Posterior vena cava (tissue), 2 donors: ENCODE measurements at regions not wholly inside any gene's neighbourhood (a gene's known extent, or its start where the extent isn't known, plus 50 kb on each side); places are given as distances from the start of the nearest gene placed in this dataset.

ENCODE experiments used
- DNase-seq: peaks from one replicate; pipeline ENCODE4 v3.0.0-alpha.2; 2020; ENCODE audit warnings: low spot score
- intact Hi-C, 2 donors: fragments of 100-400 bp; cut with DNase I; formaldehyde crosslinking; loops; one replicate each; pipeline versions ENCODE4 v1.14.1 to v1.14.2; 2022 to 2023
- donor health status: DM: yes; HTN: yes; CAD: no.
- donor health status: DM: yes; HTN: yes; CAD: no.

DNA sequence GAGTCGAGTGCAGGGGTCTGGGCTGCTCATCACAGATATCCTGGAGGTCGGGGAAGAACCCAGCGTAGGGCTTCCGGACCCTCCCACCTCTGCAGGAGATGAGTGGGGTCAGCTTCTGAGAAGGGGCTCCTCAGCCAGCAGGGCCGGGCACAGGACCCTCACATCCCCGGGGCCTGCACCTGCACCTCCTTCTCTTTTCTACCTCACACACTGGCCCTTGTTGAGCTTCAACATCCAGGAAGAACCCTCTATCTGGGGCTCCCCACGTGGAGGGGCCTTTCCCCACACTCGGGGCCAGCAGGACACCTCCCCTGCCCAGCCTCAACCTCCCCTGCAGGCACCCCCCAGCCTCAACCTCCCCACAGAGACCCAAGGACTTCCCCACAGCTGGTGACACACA, 299.4 kb downstream of the CTTN start:
- DNase-seq = no peak
- intact Hi-C loops = no loop called here

DNA sequence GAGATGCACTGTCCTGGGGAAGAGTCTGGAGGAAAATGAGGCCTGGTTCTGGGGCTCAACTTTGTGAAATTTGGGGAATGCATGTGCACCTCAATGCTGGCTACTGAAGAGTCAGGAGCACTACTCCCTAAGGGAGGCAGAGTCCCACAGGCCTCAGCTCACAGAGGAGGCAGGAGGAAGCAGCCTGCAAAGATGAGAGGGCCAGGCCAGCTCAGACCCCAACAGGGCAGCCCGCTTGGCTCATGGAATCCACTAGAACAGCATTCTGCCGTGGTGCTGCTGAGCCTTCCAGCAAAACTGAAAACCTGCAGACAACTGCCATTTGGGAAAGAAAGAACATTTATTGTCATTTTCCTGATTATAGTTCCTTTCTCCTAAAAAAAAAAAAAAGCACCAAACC, 300.5 kb downstream of the CTTN start:
- no peak for DNase-seq
- intact Hi-C loops = no loop called here

DNA sequence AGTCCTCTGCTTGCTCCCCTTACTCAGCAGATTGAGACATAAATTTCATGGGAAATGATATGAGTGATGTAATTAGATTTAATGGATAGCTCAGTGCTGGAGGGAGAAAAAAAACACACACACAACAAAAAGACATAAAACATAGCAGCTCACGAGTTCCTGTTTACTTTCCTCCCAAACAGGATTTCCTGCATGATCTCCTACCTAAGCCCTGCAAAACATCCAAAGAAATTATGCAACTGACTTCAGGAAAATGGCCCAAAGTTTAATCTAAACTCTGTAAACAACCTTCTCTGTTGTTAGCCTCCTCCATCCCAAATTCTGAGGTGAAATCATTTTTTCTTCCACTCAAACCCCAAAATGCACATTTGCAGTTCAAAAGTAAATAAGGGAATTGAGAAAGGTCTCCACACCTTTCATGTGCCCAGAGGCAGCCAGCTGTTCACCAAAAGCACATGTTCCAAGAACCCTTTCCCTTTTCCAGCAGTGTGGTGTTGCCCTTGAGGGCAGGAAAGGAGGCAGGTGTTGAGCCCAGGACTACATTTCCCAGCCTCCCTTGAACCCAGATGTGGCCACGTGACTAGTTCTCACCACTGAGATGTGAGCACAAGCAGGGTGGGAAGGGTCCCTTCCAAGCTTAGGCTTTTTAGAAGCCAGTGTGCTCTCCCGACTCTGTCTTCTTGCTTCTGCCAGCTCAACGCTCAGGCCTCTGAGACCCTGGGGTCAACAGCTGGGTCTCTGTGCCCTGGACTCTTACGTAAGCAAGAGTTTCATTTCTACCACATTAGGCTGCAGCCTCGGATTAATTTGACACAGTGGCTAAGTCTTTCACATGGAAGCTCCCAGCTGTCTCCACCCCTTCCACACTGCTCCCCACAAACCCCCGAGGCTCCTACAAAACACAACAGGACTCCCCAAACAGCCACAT, 301.2 kb downstream of the CTTN start:
- intact Hi-C loops = no loop called here
- no peak for DNase-seq

DNA sequence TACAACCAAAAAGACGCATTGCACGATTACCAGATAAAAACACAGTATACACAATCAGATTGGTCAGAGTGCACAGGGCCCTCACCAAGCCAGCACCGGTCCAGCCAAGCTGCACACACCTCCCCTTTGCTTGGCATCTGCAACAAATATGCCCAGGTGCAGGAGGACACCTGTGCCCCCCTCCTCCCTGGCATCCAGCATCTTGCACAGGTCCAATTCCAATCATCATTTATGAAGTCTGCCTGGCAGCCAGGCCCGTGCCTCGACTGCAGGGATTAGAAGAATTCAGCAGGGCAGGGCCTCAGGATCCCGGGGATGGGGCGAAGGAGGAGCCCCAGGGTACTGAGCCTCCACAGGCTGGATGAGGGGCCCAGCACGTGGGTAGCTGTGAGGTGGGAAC, 302.1 kb downstream of the CTTN start:
- intact Hi-C loops = no loop called here
- peak; percentile 43 for DNase-seq

DNA sequence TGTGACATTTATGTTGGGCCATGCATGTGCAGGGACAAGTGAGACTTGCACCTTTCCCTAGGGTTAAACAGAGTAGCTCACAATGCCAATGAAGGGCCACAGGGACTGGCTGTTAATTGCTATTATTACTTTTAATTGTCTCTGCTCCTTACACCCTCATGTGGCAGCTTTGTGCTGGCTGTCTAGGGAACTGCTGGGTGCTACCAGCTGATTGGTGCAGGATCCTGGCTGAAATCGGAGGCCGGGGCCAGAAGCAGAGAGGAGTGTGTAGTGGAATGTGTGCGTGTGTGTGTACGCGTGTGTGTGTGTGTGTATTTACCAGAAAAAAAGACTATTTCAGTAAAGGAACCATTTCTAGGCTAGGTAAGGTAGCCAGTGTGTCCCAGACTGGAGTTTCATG, 302.5 kb downstream of the CTTN start:
- no peak for DNase-seq
- intact Hi-C loops = no loop called here

DNA sequence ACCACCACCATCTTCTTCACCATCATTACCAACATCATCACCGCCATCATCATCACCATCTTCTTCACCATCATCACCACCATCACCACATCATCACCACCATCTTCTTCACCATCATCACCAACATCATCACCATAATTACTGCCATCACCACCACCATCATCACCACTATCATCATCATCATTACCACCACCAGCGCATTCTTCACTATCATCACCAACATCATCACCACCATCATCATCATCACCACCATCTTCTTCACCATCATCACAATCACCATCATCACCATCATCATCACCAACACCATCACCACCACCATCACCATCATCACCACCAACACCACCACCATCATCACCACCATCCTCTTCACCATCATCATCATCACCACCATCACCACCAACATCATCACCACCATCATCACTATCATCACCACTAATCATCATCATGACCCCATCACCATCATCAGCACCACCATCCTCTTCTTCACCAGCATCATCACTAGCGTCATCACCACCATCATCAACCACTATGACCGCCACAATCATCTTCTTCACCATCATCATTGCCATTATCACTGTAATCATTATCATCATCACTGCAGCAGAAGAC, 303.8 kb downstream of the CTTN start:
- no peak for DNase-seq
- intact Hi-C loops = no loop called here

DNA sequence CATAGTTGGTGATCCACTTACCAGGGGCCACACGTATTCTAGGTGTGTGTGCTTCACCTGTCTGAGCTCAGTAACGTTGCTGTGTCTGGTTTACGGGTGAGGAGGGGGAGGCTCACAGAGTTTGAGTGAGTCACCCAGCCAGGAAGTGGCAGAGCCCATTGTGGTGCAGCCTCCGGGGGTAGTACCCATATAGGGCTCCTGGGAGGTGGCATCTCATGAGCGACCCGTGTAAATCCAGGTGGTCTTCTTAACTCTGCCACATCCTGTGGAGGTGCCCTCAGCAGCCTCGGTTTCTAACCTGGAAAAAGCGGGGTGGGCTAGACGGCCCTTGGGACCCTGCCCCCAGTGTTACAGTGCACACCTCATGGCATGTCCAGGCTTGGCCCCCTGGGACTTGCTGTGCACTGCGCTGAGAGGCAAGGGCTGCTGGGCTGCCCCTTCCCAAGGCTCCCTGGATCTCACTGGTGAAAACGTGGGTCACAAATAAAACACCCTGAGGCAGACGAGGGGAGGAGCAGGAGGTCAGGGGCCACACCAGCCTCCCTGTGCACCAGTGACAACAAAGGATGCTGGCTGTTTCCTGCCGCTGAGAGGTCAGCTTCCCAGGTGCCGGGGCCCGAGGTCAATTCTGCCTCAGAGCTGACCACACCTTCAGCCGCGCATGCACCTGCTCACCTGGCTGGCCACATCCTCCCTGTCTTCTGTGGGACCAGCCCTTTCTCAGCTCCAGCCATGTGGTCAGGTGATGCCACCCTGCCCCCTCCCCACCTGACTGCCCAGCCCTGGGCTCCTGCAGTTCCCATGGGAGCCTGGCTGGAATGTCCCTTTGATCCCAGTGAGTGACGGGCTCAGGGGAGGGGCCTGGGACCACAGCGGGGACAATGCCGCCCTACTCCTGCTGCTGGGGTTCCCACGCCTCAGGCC, 305.1 kb downstream of the CTTN start:
- intact Hi-C loops = no loop called here
- DNase-seq = peak; percentile 66

DNA sequence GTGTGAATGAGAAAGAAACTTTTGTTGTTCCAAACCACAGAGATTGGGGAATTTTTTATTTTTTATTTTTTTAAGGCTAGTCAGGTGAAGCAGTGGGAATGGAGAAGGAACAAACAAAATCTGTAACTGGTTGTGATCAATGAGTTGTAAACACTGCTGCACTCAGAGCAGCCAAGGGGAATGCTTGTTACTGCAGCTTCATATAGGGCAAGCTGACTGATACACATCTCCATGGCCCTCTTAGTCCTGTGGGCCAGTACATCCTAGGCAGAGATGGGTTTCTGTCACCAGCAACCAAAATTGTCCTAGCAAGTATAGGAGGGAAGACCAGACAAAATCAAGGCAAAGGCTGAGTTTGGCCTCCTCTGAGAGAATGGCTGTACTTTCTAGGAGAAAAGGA, 306.8 kb downstream of the CTTN start:
- intact Hi-C loops = no loop called here

DNA sequence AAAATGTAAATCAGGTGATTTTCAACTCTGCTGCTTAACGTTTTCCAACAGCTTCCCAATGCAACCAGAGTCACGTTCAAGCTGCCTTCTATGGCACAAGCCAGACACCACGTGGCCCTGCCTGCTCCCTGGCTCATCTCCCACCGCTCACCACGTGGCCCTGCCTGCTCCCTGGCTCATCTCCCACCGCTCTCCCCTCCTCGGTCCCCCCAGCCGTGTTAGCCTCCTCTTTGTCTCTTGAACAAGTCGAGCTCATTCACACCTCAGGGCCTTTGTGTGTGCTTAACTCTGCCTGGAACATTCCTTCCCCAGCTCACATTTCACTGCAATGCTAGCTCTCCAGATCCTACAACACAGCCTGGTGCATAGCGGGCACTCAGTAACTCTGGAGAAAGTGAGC, 307.6 kb downstream of the CTTN start:
- peak; percentile 62 for DNase-seq
- intact Hi-C loops = no loop called here

More for the DNA sequence above, 306.8 kb downstream of the CTTN start:
- no peak for DNase-seq

DNA sequence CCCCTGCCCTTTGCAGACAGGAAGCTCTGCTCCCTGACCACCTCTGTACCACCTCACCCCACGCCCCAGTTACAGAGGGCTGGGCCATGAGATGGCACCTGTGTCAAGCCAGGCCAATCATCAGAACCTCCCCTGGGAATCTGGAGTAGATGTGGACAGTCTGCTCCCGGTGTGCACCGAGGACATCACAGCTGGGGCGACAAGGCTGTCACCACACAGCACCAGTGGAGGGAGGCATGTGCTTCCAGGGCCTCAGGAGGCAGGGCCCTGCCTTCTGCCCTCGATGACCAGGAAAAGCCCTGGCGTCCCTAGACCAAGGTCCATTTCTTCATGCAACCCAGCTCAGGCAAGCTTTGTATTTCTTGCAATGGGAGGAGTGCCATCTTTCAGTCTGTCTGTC, 309.5 kb downstream of the CTTN start:
- intact Hi-C loops = no loop called here

DNA sequence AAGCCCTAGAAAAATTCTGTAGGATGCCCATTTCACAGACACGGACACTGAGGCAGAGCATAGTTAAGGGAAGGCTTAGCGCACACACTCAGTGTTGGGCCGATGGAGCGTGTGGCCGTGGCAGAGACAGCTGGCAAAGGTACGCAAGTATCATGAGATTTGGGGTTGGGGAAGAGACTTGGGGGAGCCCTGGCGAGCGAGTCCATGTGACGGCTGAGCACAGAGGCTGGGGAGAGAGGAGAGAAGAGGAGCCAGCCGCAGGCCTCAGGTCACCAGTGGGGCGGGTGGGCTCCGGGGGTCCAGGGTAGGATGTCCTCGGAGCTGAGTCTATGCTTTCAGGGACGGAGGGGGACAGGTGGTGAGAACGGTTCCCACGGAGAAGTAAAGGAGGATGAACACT, 311.3 kb downstream of the CTTN start:
- peak; percentile 79 for DNase-seq
- intact Hi-C loops = loop anchor here in 1 of 2 donors (1.0 kb wide), 1 partner anchor 84 kb away; no protein-coding TSS in a partner anchor

More for the DNA sequence above, 309.5 kb downstream of the CTTN start:
- DNase-seq = peak; percentile 66

DNA sequence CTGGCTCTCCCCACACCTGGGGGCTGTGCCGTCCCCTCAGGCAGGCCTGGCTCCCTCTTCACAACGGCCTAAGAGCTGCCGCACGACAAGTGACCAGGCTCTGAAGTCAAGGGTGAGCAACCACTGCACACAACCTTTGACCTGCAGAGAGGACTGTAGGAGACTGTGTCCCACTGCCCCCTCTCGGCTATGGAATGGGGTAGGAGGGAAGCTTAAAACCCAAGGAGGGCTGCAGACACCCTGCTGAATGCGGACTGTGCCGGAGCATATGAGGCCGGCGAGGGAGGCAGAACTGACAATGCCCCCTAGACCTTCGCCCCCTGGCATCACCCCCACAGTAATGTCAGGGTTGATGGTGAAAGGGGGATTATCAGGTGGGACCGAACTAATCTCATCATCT, 311.9 kb downstream of the CTTN start:
- DNase-seq = peak; percentile 62
- intact Hi-C loops = no loop called here

DNA sequence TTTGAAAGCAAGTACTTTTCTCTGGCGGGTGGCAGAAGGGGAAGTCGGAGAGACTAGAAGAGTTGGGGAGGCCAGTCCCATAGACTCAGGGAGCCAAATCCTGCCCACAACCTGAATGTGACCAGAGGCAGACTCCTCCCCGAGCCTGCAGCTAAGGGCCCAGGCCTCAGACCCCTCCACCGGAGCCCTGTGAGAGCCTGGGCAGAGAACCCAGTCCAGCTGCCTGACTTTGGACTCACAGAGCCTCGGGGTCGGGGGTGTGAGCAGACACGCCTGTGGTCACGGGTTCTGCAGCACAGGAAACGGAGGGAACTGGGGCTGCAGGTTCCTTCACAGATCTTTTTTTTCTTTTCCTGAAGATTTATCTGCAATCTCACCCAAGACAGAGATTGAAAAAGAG, 312.3 kb downstream of the CTTN start:
- peak; percentile 62 for DNase-seq
- intact Hi-C loops = no loop called here

DNA sequence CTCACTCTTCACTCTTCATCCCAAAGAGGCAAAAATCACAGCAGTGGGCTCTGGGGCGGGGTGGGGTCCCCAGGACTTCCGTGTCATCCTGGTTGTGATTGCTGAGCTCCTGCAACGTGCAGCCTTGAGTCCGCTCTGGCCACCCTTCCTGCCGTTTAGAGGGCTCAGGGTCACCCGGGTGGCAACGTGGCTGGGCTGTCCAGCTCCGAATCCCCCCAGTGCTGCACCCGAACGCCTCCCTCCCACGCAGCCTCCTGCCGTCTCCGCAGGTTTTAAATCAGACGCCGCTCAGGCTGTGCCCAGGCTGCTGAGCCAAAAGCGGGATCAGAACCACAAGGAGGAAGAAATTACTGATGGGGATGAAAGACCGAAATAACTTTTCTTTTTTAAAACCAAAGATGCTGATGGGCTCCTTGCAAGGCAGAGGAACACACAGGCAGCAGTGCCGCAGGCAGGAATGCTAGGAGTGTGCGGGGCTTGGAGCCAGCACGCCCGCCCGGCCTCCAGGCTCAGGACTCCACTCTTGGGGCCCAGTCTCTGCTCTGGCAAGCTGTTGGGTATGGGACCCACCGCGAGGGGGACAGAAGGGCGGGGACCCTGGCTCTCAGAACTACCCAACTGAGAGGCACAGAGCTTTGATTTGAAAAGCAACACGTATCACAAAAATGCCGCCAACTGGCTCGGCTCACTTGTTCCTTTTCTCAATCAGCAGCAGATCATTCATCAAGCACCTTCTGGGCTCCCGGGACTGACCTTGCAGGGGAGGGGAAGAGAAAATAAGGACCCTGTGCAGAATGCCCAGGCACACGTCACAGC, 313.0 kb downstream of the CTTN start:
- peak; percentile 57 for DNase-seq
- intact Hi-C loops = no loop called here

DNA sequence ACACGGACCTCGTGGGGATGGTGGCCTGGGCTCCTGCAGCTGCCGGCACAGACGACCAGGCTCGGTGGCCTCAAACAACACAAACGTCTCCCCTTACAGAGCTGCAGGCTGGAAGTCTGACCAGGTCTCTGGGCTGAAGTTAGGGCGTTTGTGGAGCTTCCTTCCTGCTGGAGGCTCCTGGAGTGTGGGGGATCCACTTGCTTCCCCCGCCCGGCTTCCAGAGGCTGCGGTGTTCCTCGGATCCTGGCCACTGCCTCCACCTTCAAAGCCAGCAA, 313.5 kb downstream of the CTTN start:
- intact Hi-C loops = no loop called here

DNA sequence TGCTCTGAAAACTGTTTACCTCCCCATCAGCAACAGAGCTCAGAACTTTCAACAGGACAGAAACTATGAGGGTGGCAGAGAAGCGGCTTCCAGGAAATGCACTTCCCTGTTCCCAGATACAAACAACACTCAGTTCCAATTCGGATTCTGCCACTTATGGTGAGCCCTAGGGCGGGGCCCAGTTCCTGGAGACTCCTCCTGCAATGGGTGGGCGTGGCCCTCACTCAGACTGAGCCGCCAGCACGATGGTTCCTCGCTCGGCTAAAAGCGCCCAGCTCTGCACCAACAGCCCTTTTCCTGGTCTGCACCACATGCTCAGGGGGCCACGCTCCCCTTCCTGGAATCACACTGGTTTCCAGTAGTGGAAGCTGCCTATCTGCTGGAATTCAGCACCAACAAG, 314.1 kb downstream of the CTTN start:
- DNase-seq = peak; percentile 73
- intact Hi-C loops = no loop called here

More for the DNA sequence above, 313.5 kb downstream of the CTTN start:
- DNase-seq = peak; percentile 66

DNA sequence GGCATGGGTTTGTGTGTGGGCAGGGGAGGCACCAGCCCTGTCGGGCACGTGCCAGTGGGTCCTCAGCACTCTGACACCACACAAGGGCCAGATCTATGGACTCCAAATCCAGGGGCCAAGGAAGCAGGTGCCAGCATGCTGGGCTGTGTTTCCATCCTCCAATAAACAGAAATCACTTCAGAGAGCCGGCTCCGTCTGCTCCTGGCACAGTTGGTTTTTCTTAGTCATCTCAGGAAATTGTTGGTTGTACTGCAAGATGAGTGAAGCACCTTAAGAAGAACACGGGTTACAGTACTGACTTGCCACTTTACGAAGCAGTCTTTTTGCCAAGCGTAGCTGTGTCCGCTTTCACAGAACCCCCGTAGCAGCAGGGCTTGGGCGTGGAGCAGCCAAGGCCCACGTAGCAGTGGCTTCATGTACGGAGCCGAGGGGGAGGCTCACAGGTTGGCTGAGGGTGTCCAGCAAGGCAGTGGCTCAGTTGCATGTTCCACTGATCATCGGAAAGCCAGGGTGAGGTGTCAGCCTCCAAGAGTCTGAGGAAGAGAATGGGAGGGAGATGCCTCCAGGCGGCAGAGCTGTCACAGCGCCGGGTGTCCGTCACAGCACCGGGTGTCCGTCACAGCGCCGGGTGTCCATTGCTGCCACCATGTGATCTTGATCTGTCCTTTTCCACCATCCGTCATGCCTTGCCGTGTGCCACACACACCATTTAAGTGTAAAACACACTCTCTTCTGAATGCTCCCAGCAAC, 314.9 kb downstream of the CTTN start:
- DNase-seq = peak; percentile 52
- intact Hi-C loops = no loop called here

DNA sequence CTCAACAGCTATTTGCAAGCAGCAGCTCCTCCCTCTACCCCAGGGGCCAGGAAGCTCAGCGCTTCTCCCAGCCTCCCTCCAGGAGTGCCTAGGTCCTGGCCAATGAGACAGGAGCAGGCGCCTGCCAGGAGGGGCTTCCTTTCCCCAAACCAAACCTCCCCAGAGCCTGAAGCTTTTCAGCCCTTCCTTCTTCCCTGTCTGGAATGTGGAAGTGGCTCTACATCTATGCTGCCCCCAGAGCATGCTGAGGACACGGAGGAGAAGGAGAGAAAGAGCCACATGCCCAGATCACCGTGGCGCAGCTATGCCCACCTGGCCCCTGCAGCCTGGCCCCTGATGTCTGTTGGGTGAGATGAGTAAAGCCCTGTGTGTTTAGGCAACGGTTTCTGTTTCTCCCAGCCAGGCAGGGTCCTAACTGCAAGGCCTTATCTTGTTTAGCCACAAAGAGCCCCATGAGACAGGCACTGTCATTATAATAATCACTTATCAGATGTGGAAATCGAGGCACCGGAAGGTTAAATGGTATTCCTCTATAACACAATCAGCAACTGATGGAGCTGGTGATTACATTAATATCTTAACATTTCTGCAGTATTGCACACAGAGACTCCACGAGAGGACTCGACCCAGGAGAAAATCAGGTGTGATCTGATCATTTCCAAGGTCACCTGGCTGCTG, 315.8 kb downstream of the CTTN start:
- DNase-seq = peak; percentile 41
- intact Hi-C loops = no loop called here
